ENCODE measurements at regions not wholly inside any gene's neighbourhood (a gene's known extent, or its start where the extent isn't known, plus 50 kb on each side); places are given as distances from the start of the nearest gene placed in this dataset.
A peak's percentile ranks its signal among the peaks of the same experiment; 100 is the strongest.

- H3K9me3 ChIP-seq (ENCODE audit: insufficient read depth, low read depth, low read length): no peaks in the 10 kb centered on the region
- H3K4me1 ChIP-seq (ENCODE audit: insufficient read depth, low read length): peaks cover 24% of the 10 kb centered on the region
- peaks cover 28% of the 10 kb centered on the region for H3K27me3 ChIP-seq (ENCODE audit: insufficient read depth, low read length)
- H3K36me3 ChIP-seq (ENCODE audit: insufficient read depth, low read depth, low read length): no peaks in the 10 kb centered on the region
- H3K27ac ChIP-seq (ENCODE audit: low read length): no peak overlapping the region
- H3K9ac ChIP-seq (ENCODE audit: low read depth, low read length): no peak overlapping the region
- no peak overlapping the region for H3K4me3 ChIP-seq (ENCODE audit: low read length)
Measured at GRCh38 chr4:4673070-4673469, 131.2 kb upstream of the STX18 start.

- Histone ChIP-seq H3K27ac (ENCODE audit: low read length) (no peak overlapping the region), H3K27me3 (ENCODE audit: insufficient read depth, low read length) (peaks cover 22% of the 10 kb centered on the region), H3K9ac (ENCODE audit: low read depth, low read length) (no peak overlapping the region), H3K4me3 (ENCODE audit: low read length) (no peak overlapping the region), H3K9me3 (ENCODE audit: insufficient read depth, low read depth, low read length) (no peaks in the 10 kb centered on the region), H3K4me1 (ENCODE audit: insufficient read depth, low read length) (peaks cover 19% of the 10 kb centered on the region), H3K36me3 (ENCODE audit: insufficient read depth, low read depth, low read length) (no peaks in the 10 kb centered on the region)
Measured at GRCh38 chr4:4672402-4672801, 130.6 kb upstream of the STX18 start.

- Histone ChIP-seq H3K9ac (ENCODE audit: low read depth, low read length) (no peak overlapping the region), H3K4me1 (ENCODE audit: insufficient read depth, low read length) (peaks cover 21% of the 10 kb centered on the region), H3K27ac (ENCODE audit: low read length) (no peak overlapping the region), H3K9me3 (ENCODE audit: insufficient read depth, low read depth, low read length) (no peaks in the 10 kb centered on the region), H3K4me3 (ENCODE audit: low read length) (no peak overlapping the region), H3K27me3 (ENCODE audit: insufficient read depth, low read length) (peaks cover 16% of the 10 kb centered on the region), H3K36me3 (ENCODE audit: insufficient read depth, low read depth, low read length) (no peaks in the 10 kb centered on the region)
Measured at GRCh38 chr4:4671774-4672349, 130.0 kb upstream of the STX18 start.

GRCh38 chr4:4670869-4671268 lies 129.0 kb upstream of the STX18 start:
- Histone ChIP-seq H3K4me1 (ENCODE audit: insufficient read depth, low read length) (peaks cover 31% of the 10 kb centered on the region), H3K9ac (ENCODE audit: low read depth, low read length) (no peak overlapping the region), H3K9me3 (ENCODE audit: insufficient read depth, low read depth, low read length) (no peaks in the 10 kb centered on the region), H3K4me3 (ENCODE audit: low read length) (no peak overlapping the region), H3K36me3 (ENCODE audit: insufficient read depth, low read depth, low read length) (no peaks in the 10 kb centered on the region), H3K27me3 (ENCODE audit: insufficient read depth, low read length) (peaks cover 8% of the 10 kb centered on the region), H3K27ac (ENCODE audit: low read length) (no peak overlapping the region)

DNA sequence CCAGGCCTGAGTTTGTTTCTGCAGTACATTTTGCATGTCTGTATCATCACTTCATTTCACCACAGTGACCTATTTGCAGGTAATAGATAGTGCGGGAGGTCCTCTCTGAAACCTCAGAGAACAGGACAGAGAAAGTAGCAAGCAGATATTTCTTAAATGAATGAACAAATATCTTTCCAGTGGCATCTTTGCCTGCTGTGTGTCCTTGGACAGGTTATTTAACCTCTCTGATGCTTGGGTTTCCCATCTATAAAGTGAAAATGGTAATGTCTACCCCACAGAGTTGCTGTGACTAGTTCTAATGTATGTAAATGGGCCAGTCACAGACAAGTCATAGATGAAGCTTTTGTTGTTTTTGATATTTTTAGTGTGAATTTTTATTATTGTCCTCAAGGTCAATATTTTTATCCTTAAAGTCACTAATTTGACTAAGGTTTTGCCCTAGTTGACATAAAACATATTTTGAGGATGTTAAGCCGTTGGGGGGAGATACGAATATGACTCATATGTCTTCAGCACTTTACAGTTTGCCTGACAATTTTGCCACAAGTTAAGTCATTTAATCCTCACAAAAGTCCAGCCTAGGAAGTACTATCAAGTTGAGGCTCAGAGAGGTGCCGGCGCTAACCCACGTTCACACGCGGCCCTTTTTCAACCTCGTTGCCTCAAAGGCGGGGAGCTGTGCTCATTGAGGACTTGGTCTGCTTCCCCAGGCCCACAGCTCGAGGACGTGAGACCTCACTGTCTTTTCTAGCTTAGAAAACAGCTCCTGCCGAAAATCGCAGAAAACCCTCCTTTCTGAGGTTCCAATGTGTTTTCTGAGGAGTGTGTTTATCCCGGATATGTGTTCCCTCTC lies 126.7 kb upstream of the STX18 start:
- Histone ChIP-seq H3K9me3 (ENCODE audit: insufficient read depth, low read depth, low read length) (no peaks in the 10 kb centered on the region), H3K36me3 (ENCODE audit: insufficient read depth, low read depth, low read length) (no peaks in the 10 kb centered on the region), H3K9ac (ENCODE audit: low read depth, low read length) (peak overlapping the region; percentile 46; the same call in 1 of the 2 replicates), H3K4me3 (ENCODE audit: low read length) (peak overlapping the region; percentile 55; the same call in 1 of the 2 replicates), H3K27ac (ENCODE audit: low read length) (peak overlapping the region; percentile 13), H3K4me1 (ENCODE audit: insufficient read depth, low read length) (peaks cover 37% of the 10 kb centered on the region), H3K27me3 (ENCODE audit: insufficient read depth, low read length) (peaks cover 8% of the 10 kb centered on the region)

- H3K4me3 ChIP-seq (ENCODE audit: low read length): peak overlapping the region; percentile 55
- H3K9me3 ChIP-seq (ENCODE audit: insufficient read depth, low read depth, low read length): no peaks in the 10 kb centered on the region
- peak overlapping the region; percentile 49 for H3K9ac ChIP-seq (ENCODE audit: low read depth, low read length)
- H3K4me1 ChIP-seq (ENCODE audit: insufficient read depth, low read length): peaks cover 37% of the 10 kb centered on the region
- H3K27ac ChIP-seq (ENCODE audit: low read length): peak overlapping the region; percentile 34
- H3K36me3 ChIP-seq (ENCODE audit: insufficient read depth, low read depth, low read length): no peaks in the 10 kb centered on the region
- peaks cover 8% of the 10 kb centered on the region for H3K27me3 ChIP-seq (ENCODE audit: insufficient read depth, low read length)
Measured at GRCh38 chr4:4667622-4668081, 125.8 kb upstream of the STX18 start.

DNA sequence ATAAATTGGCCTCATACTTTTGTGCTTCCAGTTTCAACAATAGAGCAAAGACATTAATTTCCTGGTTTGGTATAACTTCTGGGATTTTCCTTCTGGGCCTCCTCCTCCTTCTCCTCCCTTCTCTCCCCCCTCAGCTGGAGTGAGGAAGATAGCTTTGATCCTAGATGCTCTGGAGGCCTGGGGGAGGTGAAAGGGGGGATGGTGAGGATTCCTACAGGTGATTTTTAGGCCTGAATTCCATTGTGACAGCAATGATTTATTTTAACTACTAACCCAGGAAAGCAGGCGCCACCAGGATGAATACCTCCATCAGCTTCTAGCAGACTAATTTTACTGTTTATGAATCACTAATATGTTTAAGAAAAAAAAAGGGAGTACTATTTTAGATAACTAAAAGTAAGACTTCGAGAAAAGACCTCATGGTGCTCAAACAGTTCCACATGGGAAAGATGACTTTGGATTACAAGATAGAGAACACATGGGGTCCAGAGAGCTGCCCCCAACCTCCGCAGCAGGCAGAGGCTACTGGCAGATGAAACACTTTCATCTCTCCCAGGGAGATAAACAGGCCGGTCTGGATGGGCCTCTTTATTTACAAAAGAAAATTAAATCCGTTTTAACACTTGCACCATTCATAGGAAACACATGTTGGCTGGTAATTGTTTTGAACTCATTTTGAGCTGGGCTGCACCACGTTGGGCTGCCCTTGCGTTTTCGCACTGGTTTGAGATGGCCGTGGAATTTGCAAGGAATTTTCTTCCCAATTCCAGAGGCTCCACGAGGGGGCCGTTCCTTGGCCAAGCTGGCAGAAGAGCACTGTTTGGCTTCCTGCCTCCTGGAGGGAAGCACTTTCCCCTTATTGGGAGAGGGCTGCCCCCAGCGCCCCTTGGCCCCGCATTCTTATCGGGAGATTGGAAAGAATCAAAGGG lies 125.1 kb upstream of the STX18 start:
- Histone ChIP-seq H3K4me3 (ENCODE audit: low read length) (peak overlapping the region; percentile 55), H3K27me3 (ENCODE audit: insufficient read depth, low read length) (peaks cover 1% of the 10 kb centered on the region), H3K27ac (ENCODE audit: low read length) (peak overlapping the region; percentile 34), H3K9me3 (ENCODE audit: insufficient read depth, low read depth, low read length) (no peaks in the 10 kb centered on the region), H3K9ac (ENCODE audit: low read depth, low read length) (peak overlapping the region; percentile 49; the same call in 1 of the 2 replicates), H3K4me1 (ENCODE audit: insufficient read depth, low read length) (peaks cover 34% of the 10 kb centered on the region), H3K36me3 (ENCODE audit: insufficient read depth, low read depth, low read length) (no peaks in the 10 kb centered on the region)

GRCh38 chr4:4666187-4666586 lies 124.3 kb upstream of the STX18 start:
- no peak overlapping the region for H3K9ac ChIP-seq (ENCODE audit: low read depth, low read length)
- H3K27me3 ChIP-seq (ENCODE audit: insufficient read depth, low read length): no peaks in the 10 kb centered on the region; the same call in 1 of the 2 replicates
- no peak overlapping the region for H3K27ac ChIP-seq (ENCODE audit: low read length)
- H3K9me3 ChIP-seq (ENCODE audit: insufficient read depth, low read depth, low read length): no peaks in the 10 kb centered on the region
- H3K4me3 ChIP-seq (ENCODE audit: low read length): peak overlapping the region; percentile 55; the same call in 1 of the 2 replicates
- H3K4me1 ChIP-seq (ENCODE audit: insufficient read depth, low read length): peaks cover 34% of the 10 kb centered on the region
- H3K36me3 ChIP-seq (ENCODE audit: insufficient read depth, low read depth, low read length): no peaks in the 10 kb centered on the region

- H3K27ac ChIP-seq (ENCODE audit: low read length): no peak overlapping the region
Measured at GRCh38 chr4:4664234-4664633, 122.4 kb upstream of the STX18 start.

GRCh38 chr4:4663028-4663427 lies 121.2 kb upstream of the STX18 start:
- no peak overlapping the region for H3K4me3 ChIP-seq (ENCODE audit: low read length)
- no peaks in the 10 kb centered on the region for H3K36me3 ChIP-seq (ENCODE audit: insufficient read depth, low read depth, low read length)
- H3K27ac ChIP-seq (ENCODE audit: low read length): no peak overlapping the region
- no peak overlapping the region for H3K9ac ChIP-seq (ENCODE audit: low read depth, low read length)
- H3K27me3 ChIP-seq (ENCODE audit: insufficient read depth, low read length): no peaks in the 10 kb centered on the region
- H3K4me1 ChIP-seq (ENCODE audit: insufficient read depth, low read length): peaks cover 24% of the 10 kb centered on the region
- no peaks in the 10 kb centered on the region for H3K9me3 ChIP-seq (ENCODE audit: insufficient read depth, low read depth, low read length)

More at GRCh38 chr4:4664234-4664633, 122.4 kb upstream of the STX18 start:
- Histone ChIP-seq H3K27me3 (ENCODE audit: insufficient read depth, low read length) (no peaks in the 10 kb centered on the region; the same call in 1 of the 2 replicates), H3K4me3 (ENCODE audit: low read length) (no peak overlapping the region), H3K9ac (ENCODE audit: low read depth, low read length) (no peak overlapping the region), H3K4me1 (ENCODE audit: insufficient read depth, low read length) (peaks cover 34% of the 10 kb centered on the region), H3K36me3 (ENCODE audit: insufficient read depth, low read depth, low read length) (no peaks in the 10 kb centered on the region), H3K9me3 (ENCODE audit: insufficient read depth, low read depth, low read length) (no peaks in the 10 kb centered on the region)

DNA sequence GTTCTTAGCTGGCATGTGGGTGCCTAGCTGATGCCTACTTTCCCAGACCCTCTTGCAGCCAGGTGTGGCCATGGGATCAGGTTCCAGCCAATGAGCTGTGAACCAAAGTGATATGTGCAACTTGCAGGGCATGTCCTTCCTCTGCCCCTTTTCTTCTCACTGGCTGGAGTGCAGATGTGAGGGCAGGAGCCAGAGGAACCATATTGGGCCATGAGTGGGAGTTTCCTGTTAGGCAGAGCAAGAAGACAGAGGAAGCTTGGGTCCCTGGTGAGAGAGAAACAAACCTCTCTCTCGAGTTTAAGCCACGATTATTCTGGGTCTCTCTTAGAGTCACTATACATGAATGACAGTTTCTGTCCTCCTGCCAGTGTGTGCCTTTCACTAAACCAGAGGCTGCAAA lies 120.4 kb upstream of the STX18 start:
- no peaks in the 10 kb centered on the region for H3K9me3 ChIP-seq (ENCODE audit: insufficient read depth, low read depth, low read length)
- no peaks in the 10 kb centered on the region for H3K36me3 ChIP-seq (ENCODE audit: insufficient read depth, low read depth, low read length)
- no peaks in the 10 kb centered on the region for H3K27me3 ChIP-seq (ENCODE audit: insufficient read depth, low read length)
- no peak overlapping the region for H3K27ac ChIP-seq (ENCODE audit: low read length)
- H3K4me3 ChIP-seq (ENCODE audit: low read length): no peak overlapping the region
- H3K9ac ChIP-seq (ENCODE audit: low read depth, low read length): no peak overlapping the region
- peaks cover 20% of the 10 kb centered on the region; the same call in 1 of the 2 replicates for H3K4me1 ChIP-seq (ENCODE audit: insufficient read depth, low read length)
